DMS 273 (cell line): ENCODE measurements at regions not wholly inside any gene's neighbourhood (a gene's known extent, or its start where the extent isn't known, plus 50 kb on each side); places are given as distances from the start of the nearest gene placed in this dataset.

Experiments used
- DNase-seq: peaks from one replicate; lab custom pipeline; 2025; ENCODE audit not compliant: unreplicated experiment; lab: John Stamatoyannopoulos, UW

DNA sequence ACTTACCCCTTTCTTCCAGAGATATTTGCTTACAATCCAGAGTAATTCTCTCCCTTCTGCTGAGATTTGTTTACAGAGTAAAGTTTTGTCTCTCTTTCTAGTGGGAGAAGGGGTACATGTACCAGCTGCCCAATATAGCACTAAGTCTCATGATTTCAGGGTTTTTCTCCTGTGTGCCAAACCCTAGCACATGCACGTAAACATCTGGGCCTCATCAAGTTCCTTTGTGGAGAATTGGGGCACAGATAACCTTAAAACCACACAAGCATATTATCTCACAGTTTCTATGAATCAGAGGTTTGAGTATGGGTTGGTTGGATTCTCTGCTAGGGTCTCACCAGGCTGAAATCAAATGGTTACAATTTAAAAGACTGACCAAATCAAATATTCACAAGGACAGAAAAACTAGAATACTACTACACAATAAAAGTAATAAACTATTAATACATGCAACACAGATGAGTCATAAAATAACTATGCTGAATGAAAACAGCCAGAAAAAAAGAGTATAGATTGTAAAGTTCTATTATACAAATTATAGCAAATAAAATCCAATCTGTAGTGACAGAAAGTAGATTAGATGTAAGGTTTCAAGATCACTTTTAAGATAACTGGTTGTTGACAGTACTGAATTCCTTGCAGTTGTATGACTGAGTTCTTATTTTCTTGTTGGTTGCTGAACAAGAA, 347.4 kb upstream of the PTBP2 start:
- DNase-seq = no peak

DNA sequence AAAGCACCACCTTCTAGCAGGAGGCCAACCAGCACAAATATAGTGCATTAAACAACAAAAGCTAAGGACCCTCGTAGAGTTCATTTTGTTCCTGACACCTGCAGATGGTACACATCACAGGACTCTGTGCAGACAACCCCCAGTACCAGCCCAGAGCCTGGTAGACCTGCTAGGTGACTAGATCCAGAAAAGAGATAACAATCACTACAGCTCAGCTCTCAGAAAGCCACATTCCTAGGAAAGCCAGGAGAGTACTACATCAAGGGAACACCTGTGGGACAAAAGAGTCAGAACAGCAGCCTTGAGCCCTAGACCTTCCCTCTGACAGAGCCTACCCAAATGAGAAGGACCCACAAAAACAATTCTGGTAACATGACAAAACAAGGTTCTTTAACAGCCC, 344.7 kb upstream of the PTBP2 start:
- no peak for DNase-seq

DNA sequence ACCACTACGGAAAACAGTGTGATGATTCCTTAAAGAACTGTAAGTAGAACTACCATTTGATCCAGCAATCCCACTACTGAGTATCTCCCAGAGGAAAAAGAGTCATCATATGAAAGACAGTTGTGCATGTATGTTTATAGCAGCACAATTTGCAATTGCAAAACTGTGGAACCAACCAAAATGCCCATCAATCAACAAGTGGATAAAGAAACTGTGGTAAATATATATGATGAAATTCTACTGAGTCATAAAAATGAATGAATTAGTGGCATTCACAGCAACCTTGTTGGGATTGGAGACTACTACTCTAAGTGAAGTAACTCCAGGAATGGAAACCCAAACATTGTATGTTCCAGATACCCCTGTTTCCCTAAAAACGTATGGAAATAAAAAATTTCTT, 337.0 kb upstream of the PTBP2 start:
- DNase-seq = no peak

DNA sequence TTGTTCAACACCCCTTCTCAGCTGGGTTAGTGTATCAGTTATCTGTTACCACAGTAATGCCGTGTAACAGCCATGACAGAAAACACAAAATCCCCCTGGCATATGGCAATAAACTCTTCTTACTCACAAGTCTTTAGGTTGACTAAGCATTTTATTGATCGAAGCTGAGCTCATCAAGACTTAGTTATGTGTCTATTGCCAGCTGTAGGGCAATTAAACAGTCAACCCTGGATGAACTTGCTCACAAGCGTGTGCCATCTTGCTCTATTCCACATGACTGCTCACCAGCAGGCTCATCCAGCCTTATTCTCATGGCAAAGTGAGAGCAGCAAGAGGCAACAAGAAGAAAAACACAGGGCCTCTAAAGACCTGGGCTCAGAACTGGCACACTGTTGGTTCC, 333.8 kb upstream of the PTBP2 start:
- DNase-seq = peak; percentile 73

DNA sequence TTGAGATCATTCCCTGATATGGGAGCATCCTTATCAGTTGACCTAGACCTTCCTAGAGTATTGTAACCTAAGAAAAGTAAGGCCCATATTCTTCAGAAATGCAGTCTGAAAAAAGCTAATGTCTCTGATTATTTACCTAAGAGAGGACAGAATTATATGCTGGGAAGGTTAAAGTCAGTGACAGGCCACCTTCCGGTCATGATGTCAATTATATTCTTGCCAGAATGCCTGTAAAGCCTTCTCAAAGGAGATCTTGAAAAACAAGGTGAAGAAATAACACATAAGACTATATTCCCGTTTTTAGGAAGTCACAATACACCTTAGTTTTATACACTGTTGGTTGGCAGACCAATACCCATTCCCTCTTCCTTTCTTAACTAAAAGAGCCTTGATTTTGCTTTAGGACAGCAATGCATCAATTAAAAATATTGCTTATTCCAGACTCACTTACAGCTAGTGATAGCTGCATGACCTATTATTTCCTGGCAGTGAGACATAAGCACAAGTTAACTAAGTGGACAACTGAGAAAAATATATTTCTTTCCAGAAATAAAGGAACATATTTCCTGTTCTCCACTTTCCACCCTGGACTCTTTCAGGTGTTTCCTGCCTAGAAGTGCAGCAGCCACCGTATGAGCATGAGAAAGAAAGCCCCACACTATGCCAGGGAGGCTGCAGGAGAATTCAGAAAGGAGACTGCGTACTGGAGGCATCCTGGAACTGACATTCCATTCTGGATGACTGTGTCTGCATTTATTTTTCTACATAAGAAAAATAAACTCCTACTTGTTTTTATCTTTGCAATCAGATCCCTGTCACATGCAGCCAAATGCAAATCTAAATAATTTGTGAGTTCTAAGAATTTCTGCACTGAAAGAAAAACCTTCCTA, 332.9 kb upstream of the PTBP2 start:
- DNase-seq = no peak

DNA sequence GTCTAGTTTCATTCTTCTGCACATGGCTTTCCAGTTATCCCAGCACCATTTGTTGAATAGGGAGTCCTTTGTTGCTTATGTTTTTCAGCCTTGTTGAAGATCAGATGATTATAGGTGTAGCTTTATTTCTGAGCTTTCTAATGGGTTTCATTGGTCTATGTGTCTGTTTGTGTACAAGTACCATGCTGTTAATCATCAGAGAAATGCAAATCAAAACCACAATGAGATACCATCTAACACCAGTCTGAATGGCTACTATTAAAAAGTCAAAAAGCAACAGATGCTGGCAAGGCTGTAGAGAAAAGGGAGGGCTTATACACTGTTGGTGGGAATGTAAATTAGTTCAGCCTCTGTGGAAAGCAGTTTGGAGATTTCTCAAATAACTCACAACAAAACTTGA, 321.5 kb upstream of the PTBP2 start:
- DNase-seq = peak; percentile 72

DNA sequence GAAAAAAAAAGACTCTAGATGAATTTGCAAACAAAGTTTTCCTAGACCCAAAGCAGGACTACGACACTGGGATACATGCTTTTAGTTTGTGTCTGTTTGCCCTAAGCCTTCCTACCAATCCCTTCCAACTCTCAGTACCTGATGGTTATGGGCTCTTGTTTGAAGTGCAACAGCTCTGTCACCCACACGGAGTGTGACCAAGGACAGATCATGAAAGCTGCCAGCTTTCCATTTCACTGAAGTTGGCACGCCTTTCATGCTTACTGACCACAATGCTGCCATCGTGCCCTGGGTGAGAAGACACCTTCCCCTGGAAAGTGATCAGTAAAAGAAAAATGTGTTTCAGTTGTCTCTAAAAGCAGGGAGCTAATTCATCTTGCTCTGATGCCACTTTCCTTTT, 312.5 kb upstream of the PTBP2 start:
- no peak for DNase-seq

DNA sequence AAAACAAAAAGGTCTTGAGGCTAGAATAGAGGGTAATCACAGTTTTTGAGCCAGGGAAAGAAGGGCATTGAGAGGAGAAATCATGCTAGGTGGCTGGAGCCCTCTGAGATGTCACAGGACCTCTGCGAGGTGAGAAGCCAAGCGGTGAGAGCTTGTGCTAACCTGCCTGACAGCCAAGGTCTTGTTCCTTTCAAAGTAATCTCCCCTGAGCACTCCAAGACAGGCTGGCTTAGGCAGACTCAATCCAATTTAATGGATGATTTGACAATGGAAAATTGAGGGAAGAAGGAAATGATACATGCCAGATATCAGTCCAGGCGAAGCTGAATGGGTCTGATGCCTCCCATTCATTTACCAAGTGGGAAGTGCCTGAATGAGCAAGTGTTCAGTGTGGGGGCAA, 311.9 kb upstream of the PTBP2 start:
- no peak for DNase-seq

DNA sequence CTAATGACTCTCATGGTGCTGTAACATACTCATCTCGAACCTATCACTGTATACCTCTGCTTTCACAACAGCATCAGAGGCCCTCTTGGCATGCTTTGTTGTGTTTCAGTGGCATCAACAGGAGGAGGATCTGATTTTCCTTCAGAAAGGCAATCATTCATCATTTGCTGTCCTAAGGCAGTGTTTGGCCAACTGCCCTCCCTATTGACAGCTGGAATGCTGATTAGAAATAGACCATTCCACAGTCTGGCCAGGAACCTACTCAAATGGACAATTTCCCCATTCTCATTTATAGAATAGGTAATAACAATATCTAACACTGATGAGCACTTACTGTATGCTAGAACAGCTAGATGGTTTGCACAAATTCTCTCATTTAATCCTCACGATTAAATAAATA, 310.6 kb upstream of the PTBP2 start:
- DNase-seq = no peak

DNA sequence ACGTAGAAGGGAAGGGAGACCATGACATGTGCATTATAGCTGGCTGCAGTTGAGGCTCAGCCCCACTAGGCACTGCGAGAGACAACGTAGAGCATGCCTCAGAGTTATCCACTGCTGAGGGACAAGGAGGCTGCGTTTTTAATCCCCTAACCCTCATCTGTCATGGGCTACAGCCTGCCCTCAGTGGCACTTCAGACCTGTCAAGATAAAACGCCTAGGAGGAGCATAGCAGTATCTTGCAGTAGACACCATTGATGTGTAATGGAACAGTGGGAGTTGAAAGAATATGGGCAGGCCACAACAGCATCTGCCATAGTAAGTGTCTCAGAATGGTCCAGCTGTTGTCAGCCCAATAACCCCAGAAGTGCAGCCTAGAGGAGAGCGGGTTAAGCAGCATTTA, 307.0 kb upstream of the PTBP2 start:
- no peak for DNase-seq

DNA sequence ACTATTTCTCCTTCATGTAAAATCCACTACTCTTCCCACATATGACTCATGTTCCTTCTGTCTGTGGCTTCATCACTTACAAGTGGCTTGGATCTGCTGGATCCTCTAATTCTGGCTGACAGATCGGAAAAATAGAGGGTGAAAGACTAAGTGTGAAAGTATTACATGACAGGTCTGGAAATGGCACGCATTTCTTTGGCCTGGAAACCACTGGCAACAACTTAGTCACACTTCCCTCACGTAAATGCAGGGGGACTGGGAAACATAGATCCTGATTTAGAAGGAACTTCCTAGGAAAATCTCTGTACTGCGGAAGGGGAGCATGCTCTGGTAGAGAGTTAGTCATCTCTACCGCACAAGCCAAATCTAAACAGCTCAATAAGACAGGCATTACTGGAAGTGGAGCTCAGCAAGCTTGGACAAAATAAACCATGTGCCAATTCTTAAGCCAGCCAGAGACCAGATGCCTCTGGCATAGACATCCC, 305.4 kb upstream of the PTBP2 start:
- peak; percentile 26 for DNase-seq

DNA sequence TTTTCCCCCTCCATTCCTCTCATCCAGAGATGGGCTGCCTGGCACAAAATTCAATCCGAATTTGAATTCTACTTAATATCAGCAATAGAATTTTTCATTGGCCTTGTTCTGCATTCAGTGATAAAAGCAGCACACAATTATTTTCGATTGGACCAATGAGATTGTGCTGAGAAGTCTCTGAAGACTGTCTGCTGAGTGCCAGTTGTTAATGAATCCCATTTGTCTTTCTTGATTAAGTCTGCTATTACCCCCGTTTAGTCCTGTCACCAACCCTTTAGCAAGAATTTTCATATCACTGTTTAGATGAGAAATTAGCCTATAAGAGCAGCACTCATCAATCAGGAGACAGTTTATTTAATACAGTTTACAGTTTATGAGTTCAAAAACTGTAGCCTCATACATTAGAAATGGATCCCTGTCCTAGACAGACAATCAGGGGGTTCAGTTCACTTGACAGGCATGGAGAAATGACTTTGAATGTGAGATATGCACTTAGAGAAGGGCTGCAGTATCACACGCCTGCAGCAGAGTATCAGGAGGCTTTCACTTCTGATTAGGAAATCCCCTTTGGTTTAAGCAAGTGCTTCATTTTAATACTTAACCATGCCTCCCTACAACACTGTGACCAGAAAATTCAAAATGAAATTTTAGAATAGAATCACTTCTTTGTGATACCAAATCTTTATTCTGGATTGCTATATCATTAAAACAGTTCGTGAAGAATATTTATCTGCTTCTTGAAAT, 304.7 kb upstream of the PTBP2 start:
- no peak for DNase-seq

DNA sequence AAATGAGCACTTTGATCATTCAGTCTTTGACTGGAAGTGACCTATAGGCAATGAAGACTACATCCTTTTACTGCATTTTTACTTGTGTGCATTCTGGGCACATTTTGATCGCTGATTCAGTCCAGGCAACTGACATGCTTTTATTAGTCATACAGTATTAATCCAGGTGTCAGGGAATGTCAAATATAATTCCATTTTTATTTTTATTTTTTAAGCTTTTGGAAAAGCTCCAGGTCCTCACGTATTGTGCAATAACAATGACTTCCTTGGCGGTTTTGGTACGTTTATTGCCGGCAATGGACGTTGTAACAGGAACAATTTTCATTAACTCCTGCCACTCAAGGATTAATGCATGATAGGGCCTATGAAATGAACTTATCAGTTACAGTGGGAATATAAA, 302.6 kb upstream of the PTBP2 start:
- no peak for DNase-seq

DNA sequence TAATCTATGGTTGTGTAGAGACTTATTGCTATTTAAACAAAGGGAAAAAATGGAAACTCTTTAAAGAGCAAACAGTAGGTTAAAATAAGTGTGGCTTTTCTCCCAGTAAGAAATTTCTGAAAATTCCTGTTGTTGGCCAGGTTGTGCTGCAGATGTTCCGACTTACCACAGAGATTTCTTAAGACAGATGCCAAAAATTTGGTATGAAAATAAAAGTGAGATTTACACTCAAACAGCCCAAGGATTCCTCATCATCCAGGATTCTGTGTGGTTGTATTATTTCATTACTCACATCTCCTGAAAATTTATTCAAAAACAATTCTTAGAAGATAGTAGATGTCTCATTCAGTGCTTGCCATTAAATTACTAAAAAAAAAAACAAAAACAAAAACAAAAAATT, 296.7 kb upstream of the PTBP2 start:
- DNase-seq = no peak

DNA sequence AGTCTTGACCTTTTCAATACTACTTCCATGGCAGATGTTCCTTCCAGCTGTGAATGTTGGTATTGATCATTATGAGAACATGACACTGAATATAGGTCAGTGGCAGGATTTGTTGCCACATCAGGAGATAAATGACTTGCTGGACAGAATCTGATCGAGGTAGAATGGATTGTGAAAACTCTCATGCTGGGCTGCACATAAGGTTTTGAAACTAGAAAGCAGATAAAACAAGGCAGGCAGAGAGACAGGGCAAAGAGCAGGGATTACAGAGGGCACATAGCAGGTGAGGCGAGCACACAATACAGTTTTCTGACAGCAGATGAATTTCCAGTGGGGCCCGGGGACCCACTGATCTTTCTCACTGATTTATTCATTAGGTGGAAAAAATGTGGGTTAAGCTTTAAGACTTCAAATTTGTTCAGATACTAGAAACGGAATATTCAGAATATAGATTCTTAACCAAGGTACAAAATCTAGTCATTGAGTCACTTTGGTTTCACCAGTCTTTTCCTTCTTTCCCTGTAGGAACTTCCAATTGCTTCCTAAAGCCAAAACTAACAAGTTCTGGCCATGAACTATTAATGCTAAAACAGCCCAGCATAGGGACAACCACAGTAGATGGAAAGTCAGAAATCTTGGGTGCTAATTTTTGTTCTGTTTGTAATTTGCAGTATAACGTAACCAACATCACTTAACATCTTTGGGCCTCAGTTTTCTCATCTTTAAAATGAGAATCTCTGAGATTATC, 296.0 kb upstream of the PTBP2 start:
- DNase-seq = no peak

DNA sequence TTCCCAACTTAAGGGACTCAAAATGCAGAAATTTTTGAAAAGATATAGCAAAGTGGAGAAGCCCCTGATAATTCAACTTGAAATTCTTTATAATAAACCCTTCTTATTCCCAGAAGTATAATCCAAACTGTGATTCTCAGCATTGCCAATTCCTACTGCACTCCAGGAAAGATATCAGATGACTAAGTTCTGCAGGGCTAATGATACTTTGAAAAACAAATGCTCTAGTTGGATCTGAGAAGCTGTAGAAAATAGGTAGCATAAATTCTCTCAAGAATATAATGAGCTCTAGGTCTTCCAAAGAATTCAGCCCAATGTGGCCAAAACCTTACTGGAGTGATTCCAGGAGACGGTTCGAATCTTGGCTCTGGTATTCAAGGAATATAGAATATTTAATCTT, 294.0 kb upstream of the PTBP2 start:
- DNase-seq = no peak

DNA sequence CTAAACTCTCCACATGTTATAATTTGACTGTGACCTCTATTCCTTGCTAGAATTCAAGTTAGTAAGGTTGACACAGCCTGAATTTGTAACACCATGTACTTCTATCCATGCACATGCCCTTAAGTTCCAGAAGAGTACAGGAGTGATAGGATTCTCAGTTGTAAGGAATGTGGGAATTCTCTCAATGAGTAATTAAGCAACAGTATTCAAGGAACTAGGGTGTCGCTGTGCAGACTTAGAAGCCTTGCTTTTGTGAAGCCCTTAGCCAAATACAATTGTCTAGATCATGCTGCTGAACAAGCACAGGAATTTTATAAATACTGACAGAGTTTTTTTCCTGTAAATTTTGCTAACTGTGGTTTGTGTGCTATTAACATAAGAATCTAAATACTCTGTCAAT, 276.3 kb upstream of the PTBP2 start:
- DNase-seq = no peak

DNA sequence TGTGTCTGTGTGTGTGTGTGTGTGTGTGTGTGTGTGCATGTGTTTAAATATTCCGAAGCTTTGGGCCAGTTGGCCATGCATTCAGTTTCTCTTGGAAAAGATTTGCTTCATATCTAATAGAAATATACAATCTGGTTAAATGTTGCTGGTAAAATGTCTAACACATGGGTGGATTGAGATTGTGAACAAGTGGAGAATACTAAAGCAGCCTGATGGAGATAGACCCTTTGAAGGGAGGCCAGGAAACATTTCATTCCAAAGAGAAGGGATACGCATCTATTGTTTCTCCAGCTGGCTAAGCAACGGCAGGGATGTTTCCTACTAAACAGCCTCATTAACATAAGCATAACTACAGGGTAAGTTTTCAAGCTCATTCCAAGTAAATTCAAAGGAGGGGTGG, 257.5 kb upstream of the PTBP2 start:
- no peak for DNase-seq

DNA sequence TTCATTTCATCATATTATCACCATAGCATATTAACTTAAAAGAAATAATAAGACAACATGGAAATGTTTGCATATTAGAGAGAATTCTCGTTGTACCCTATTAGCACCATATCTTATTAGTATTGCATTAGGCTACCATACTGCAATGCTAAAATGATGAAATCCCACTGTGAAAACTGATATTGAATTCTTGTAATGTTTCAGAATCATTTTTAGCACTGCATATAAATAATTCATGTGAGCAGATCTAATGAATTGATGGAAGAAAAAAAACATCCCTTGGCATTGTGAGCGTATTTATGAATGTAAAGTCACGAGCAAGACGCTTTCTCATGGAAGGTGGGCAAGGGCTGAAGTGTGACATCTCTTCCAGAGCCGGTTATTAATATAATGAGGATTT, 257.1 kb upstream of the PTBP2 start:
- DNase-seq = no peak

DNA sequence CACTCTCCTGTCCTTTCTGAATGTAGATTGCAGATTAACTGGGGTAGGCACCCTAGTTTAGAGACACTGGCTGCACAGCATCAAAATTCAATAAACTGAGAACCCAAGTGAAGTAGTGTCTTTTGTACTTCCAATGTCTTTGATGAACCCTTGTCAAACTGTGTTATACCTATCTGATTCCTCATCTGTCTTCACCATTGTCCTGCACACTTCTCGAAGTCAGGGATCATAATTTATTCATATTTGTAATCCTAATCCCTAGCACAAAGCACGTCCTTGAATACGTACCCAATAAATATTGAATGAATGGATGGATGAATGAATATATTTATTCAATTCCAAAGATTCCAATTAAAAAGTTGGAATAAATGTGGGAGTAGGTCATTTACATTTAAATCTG, 256.6 kb upstream of the PTBP2 start:
- no peak for DNase-seq

DNA sequence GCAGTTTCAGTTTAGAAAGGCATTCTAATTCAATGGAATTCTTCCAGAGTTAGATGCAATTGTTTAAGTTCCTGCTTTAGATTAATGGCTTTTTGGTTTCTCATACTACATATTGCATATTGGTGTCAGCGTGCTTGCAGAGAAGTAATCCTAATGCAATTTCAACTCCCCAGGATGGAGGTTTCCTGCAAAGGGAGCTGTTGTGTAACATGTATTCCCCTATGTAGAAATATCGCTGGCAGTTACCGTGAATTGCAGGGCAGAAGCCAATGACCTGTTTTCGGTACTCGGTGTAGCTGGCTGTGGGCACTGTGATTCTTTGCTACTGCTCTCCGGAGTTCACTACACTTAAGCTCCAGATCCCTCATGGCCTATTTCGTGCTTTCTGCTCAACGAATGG, 256.1 kb upstream of the PTBP2 start:
- no peak for DNase-seq
